Adrenal gland (tissue), 5 donors: ENCODE measurements at regions not wholly inside any gene's neighbourhood (a gene's known extent, or its start where the extent isn't known, plus 50 kb on each side); places are given as distances from the start of the nearest gene placed in this dataset.

Experiments
- POLR2A ChIP-seq, 2 donors: fragments of 450-650 bp; IDR thresholded peaks; one replicate each; pipeline ENCODE4 v1.6.1; 2017; ENCODE audit warnings: antibody characterized with exemption in 2 of 2, mild to moderate bottlenecking in 2 of 2, moderate library complexity in 1 of 2
- TF ChIP-seq, protein P1 (sequence below), 6 experiments: fragments of 450-650 bp in 4 of 6; fragments of 200-600 bp in 2 of 6; sonication (generic) in 1 of 6; IDR thresholded peaks; 1 replicate in 5 of 6; 2 replicates in 1 of 6; pipeline versions ENCODE4 v1.5.1 to v1.8.0; 2016 to 2021; ENCODE audit warnings: antibody characterized with exemption in 6 of 6, mild to moderate bottlenecking in 2 of 6, moderate library complexity in 1 of 6
- donor health status: DM: no; HTN: no; CAD: no.

- TF ChIP-seq, protein P1, sequence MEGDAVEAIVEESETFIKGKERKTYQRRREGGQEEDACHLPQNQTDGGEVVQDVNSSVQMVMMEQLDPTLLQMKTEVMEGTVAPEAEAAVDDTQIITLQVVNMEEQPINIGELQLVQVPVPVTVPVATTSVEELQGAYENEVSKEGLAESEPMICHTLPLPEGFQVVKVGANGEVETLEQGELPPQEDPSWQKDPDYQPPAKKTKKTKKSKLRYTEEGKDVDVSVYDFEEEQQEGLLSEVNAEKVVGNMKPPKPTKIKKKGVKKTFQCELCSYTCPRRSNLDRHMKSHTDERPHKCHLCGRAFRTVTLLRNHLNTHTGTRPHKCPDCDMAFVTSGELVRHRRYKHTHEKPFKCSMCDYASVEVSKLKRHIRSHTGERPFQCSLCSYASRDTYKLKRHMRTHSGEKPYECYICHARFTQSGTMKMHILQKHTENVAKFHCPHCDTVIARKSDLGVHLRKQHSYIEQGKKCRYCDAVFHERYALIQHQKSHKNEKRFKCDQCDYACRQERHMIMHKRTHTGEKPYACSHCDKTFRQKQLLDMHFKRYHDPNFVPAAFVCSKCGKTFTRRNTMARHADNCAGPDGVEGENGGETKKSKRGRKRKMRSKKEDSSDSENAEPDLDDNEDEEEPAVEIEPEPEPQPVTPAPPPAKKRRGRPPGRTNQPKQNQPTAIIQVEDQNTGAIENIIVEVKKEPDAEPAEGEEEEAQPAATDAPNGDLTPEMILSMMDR (IDR thresholded peaks at IDR 0.05) = no peak
- no peak for TF ChIP-seq POLR2A (IDR thresholded peaks at IDR 0.05)
Measured at GRCh38 chr12:19692566-19692965, 253.3 kb downstream of the AEBP2 start.
